Parathyroid adenoma (tissue), 2 donors: ENCODE measurements at regions not wholly inside any gene's neighbourhood (a gene's known extent, or its start where the extent isn't known, plus 50 kb on each side); places are given as distances from the start of the nearest gene placed in this dataset.

Experiments
- H2AFZ ChIP-seq: fragments of 300-600 bp; sonication (generic); one replicate; pipeline ENCODE4 v1.7.0; 2017; ENCODE audit warnings: antibody characterized with exemption, mild to moderate bottlenecking
- H3K27ac ChIP-seq: fragments of 300-600 bp; sonication (generic); one replicate; pipeline ENCODE4 v1.7.0; 2017
- H3K27me3 ChIP-seq: fragments of 300-600 bp; sonication (generic); one replicate; pipeline ENCODE4 v1.7.0; 2017; ENCODE audit warnings: low read length; ENCODE audit not compliant: control insufficient read depth, insufficient read depth
- H3K36me3 ChIP-seq: fragments of 300-600 bp; sonication (generic); one replicate; pipeline ENCODE4 v1.7.0; 2017; ENCODE audit warnings: low read length; ENCODE audit not compliant: control insufficient read depth, insufficient read depth
- H3K4me1 ChIP-seq: fragments of 300-600 bp; sonication (generic); one replicate; pipeline ENCODE4 v1.7.0; 2017; ENCODE audit warnings: control low read depth
- H3K4me2 ChIP-seq: fragments of 300-600 bp; sonication (generic); one replicate; pipeline ENCODE4 v1.7.0; 2017; ENCODE audit warnings: low read length
- H3K4me3 ChIP-seq: fragments of 300-600 bp; sonication (generic); one replicate; pipeline ENCODE4 v1.7.0; 2017; ENCODE audit warnings: low read depth, low read length
- H3K79me2 ChIP-seq: fragments of 300-600 bp; sonication (generic); one replicate; pipeline ENCODE4 v1.7.0; 2017; ENCODE audit warnings: control low read depth
- H3K9ac ChIP-seq: fragments of 300-600 bp; sonication (generic); one replicate; pipeline ENCODE4 v1.7.0; 2017; ENCODE audit warnings: mild to moderate bottlenecking
- H3K9me3 ChIP-seq: fragments of 300-600 bp; sonication (generic); one replicate; pipeline ENCODE4 v1.7.0; 2017; ENCODE audit warnings: low read length; ENCODE audit not compliant: control insufficient read depth
- CTCF ChIP-seq: fragments of 300-600 bp; sonication (generic); IDR thresholded peaks from one replicate; pipeline ENCODE4 v1.7.0; 2017; ENCODE audit warnings: antibody characterized with exemption, mild to moderate bottlenecking
- donor health status: primary hyperparathyroidism.

GRCh38 chr5:124537522-124537921, 208.9 kb downstream of the ZNF608 start:
- peak overlapping the region; percentile 31 for H3K27ac ChIP-seq
- no peaks in the 10 kb centered on the region for H3K79me2 ChIP-seq
- H3K9me3 ChIP-seq, result no peaks in the 10 kb centered on the region
- H2AFZ ChIP-seq, result no peak overlapping the region
- H3K4me2 ChIP-seq, result no peak overlapping the region
- H3K9ac ChIP-seq, result no peak overlapping the region
- TF ChIP-seq CTCF, result no peak
- H3K4me1 ChIP-seq, result no peaks in the 10 kb centered on the region
- H3K4me3 ChIP-seq, result no peak overlapping the region
- no peaks in the 10 kb centered on the region for H3K36me3 ChIP-seq
- H3K27me3 ChIP-seq, result no peaks in the 10 kb centered on the region

- Histone ChIP-seq H3K4me3 (no peak overlapping the region), H3K9ac (no peak overlapping the region), H3K4me2 (no peak overlapping the region), H3K27ac (peak overlapping the region; percentile 31), H2AFZ (no peak overlapping the region), H3K4me1 (no peaks in the 10 kb centered on the region), H3K27me3 (no peaks in the 10 kb centered on the region), H3K9me3 (no peaks in the 10 kb centered on the region), H3K79me2 (no peaks in the 10 kb centered on the region), H3K36me3 (no peaks in the 10 kb centered on the region)
- TF ChIP-seq CTCF, result no peak
These were observed 209.3 kb downstream of the ZNF608 start for GRCh38 chr5:124537107-124537506.

GRCh38 chr5:124536333-124536732, 210.1 kb downstream of the ZNF608 start:
- Histone ChIP-seq H3K79me2 (no peaks in the 10 kb centered on the region), H3K36me3 (no peaks in the 10 kb centered on the region), H3K4me1 (no peaks in the 10 kb centered on the region), H3K4me3 (no peak overlapping the region), H3K9me3 (no peaks in the 10 kb centered on the region), H3K27me3 (no peaks in the 10 kb centered on the region), H3K27ac (peak overlapping the region; percentile 34), H3K4me2 (no peak overlapping the region), H2AFZ (no peak overlapping the region), H3K9ac (no peak overlapping the region)
- no peak for TF ChIP-seq CTCF

GRCh38 chr5:124530916-124531315, 215.5 kb downstream of the ZNF608 start:
- no peaks in the 10 kb centered on the region for H3K79me2 ChIP-seq
- no peaks in the 10 kb centered on the region for H3K9me3 ChIP-seq
- no peak for TF ChIP-seq CTCF
- no peaks in the 10 kb centered on the region for H3K4me1 ChIP-seq
- no peak overlapping the region for H2AFZ ChIP-seq
- no peaks in the 10 kb centered on the region for H3K27me3 ChIP-seq
- no peak overlapping the region for H3K4me3 ChIP-seq
- no peaks in the 10 kb centered on the region for H3K36me3 ChIP-seq
- no peak overlapping the region for H3K27ac ChIP-seq
- no peak overlapping the region for H3K9ac ChIP-seq
- no peak overlapping the region for H3K4me2 ChIP-seq

GRCh38 chr5:124528838-124529237, 217.6 kb downstream of the ZNF608 start:
- no peaks in the 10 kb centered on the region for H3K36me3 ChIP-seq
- no peaks in the 10 kb centered on the region for H3K27me3 ChIP-seq
- no peak overlapping the region for H3K4me3 ChIP-seq
- H3K9ac ChIP-seq, result no peak overlapping the region
- H2AFZ ChIP-seq, result no peak overlapping the region
- no peak overlapping the region for H3K27ac ChIP-seq
- no peaks in the 10 kb centered on the region for H3K79me2 ChIP-seq
- H3K9me3 ChIP-seq, result no peaks in the 10 kb centered on the region
- no peaks in the 10 kb centered on the region for H3K4me1 ChIP-seq
- H3K4me2 ChIP-seq, result no peak overlapping the region
- no peak for TF ChIP-seq CTCF
